ENCODE measurements at regions not wholly inside any gene's neighbourhood (a gene's known extent, or its start where the extent isn't known, plus 50 kb on each side); places are given as distances from the start of the nearest gene placed in this dataset.

DNA sequence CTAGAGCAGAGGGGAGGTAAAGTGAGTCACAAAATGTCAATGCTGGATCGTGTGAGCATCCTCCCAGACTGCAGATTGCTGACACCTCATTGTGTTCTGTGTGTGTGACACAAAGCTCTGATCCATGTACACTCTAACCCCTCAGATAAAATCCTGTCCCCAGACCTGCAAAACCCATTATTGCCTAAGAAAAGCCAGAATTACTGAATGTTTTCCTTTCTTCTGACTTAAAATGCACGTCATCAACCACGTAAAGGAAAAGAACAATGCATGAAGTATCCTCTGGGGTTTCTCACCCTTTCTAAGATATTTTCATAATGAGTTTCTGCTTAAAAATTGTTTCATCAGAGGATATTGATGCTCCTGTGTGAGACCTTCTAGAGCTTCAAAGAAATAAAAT, 218.0 kb upstream of the PREP start:
- no peaks in the 10 kb centered on the region for H3K27me3 ChIP-seq (ENCODE audit: low read depth)
- TF ChIP-seq, protein P1, sequence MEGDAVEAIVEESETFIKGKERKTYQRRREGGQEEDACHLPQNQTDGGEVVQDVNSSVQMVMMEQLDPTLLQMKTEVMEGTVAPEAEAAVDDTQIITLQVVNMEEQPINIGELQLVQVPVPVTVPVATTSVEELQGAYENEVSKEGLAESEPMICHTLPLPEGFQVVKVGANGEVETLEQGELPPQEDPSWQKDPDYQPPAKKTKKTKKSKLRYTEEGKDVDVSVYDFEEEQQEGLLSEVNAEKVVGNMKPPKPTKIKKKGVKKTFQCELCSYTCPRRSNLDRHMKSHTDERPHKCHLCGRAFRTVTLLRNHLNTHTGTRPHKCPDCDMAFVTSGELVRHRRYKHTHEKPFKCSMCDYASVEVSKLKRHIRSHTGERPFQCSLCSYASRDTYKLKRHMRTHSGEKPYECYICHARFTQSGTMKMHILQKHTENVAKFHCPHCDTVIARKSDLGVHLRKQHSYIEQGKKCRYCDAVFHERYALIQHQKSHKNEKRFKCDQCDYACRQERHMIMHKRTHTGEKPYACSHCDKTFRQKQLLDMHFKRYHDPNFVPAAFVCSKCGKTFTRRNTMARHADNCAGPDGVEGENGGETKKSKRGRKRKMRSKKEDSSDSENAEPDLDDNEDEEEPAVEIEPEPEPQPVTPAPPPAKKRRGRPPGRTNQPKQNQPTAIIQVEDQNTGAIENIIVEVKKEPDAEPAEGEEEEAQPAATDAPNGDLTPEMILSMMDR (IDR thresholded peaks at IDR 0.05; ENCODE audit: borderline replicate concordance) = no peak
- H3K9me3 ChIP-seq (replicated peaks) = no peaks in the 10 kb centered on the region

DNA sequence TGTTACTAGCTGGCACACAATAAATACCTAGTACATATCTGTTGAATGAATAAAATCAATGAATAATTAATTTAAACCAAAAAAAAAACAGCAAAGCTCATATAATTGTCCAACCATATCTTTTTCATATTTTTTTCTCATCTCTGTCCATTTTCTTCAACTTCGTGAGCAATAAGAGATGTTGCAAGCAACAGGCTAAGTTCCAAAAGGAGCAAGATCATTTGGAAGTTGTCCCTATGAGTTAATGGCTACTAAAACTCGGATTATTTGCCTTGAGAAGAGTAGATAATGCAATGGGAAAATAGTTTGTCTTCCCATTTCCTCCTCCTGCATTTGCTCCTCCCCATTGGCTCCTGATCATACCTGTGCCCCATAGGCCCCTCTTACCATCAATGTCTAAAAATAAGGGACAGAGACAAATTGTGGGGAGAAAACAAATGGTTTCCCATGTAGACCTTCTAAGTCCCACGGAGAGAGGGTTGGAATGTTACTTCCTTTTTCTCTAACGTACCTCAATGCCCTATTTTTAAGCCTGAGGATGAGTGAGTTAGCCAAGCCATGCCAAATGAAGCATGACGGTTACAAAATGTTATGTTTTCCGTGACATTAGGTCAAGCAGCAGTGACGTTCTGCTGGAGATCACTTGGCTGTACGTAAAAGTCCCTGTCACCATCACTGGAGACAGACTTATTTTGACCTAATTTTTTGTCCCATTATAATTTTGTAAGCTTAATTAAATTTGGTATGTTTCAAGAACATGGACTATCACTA, 217.3 kb upstream of the PREP start:
- Histone ChIP-seq H3K36me3 (no peaks in the 10 kb centered on the region), H3K27ac (replicated peaks) (no peak overlapping the region), H3K9me3 (replicated peaks) (no peaks in the 10 kb centered on the region), H3K27me3 (ENCODE audit: low read depth) (no peaks in the 10 kb centered on the region), H3K4me1 (no peaks in the 10 kb centered on the region), H3K4me3 (no peak overlapping the region)
- no peak for DNase-seq
- TF ChIP-seq, protein P1 (IDR thresholded peaks at IDR 0.05; ENCODE audit: borderline replicate concordance) = no peak
- intact Hi-C loops (cut with micrococcal nuclease) = no loop called here

More for the DNA sequence above, 218.0 kb upstream of the PREP start:
- H3K27ac ChIP-seq (replicated peaks) = no peak overlapping the region
- no peaks in the 10 kb centered on the region for H3K36me3 ChIP-seq
- no peak overlapping the region for H3K4me3 ChIP-seq
- H3K4me1 ChIP-seq = no peaks in the 10 kb centered on the region
- intact Hi-C loops (cut with micrococcal nuclease) = no loop called here
- no peak for DNase-seq

DNA sequence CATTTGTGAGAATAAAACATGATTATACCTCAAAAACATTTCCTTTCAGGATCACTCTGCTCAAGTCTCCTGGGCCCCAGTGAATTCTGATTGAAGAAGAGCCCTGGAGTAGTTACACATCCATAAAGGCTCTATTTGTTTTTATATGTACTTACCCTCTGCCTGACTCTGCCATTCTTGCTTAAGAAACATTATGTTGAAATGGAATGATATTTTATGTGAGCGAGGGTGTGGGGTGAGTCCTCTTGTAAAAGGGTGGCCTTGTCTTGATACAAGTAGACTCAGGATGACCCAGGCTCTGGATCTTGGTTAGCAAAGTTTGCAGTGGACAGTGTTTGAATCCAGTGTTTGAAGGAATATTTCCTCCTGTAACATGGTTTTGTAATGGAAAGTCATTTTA, 215.4 kb upstream of the PREP start:
- DNase-seq = no peak
- Histone ChIP-seq H3K4me3 (no peak overlapping the region), H3K27me3 (ENCODE audit: low read depth) (no peaks in the 10 kb centered on the region), H3K36me3 (no peaks in the 10 kb centered on the region), H3K4me1 (no peaks in the 10 kb centered on the region), H3K9me3 (replicated peaks) (no peaks in the 10 kb centered on the region), H3K27ac (replicated peaks) (no peak overlapping the region)
- intact Hi-C loops (cut with micrococcal nuclease) = no loop called here
- TF ChIP-seq, protein P1 (IDR thresholded peaks at IDR 0.05; ENCODE audit: borderline replicate concordance) = no peak

DNA sequence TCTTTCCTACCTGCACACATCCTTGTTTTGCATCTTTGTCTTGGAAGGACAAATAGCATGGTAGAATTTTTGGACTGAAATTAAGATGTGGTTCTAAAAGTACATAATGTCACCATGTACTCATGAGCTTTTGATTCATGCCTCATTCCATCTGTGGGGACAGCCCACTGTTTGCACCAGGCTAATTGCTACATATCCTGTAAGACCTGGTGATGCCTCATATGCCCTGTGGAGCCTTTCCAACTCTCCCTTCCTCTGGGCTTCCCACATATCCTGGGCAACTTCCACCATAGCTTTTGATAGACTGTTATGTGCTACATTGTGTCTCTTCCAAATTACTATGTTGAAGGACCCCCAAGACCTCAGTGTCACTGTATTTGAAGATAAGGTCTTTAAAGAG, 213.6 kb upstream of the PREP start:
- Histone ChIP-seq H3K27me3 (ENCODE audit: low read depth) (no peaks in the 10 kb centered on the region), H3K27ac (replicated peaks) (no peak overlapping the region), H3K4me1 (no peaks in the 10 kb centered on the region), H3K36me3 (no peaks in the 10 kb centered on the region), H3K4me3 (no peak overlapping the region), H3K9me3 (replicated peaks) (no peaks in the 10 kb centered on the region)
- intact Hi-C loops (cut with micrococcal nuclease) = no loop called here
- TF ChIP-seq, protein P1 (IDR thresholded peaks at IDR 0.05; ENCODE audit: borderline replicate concordance) = no peak
- DNase-seq = no peak

DNA sequence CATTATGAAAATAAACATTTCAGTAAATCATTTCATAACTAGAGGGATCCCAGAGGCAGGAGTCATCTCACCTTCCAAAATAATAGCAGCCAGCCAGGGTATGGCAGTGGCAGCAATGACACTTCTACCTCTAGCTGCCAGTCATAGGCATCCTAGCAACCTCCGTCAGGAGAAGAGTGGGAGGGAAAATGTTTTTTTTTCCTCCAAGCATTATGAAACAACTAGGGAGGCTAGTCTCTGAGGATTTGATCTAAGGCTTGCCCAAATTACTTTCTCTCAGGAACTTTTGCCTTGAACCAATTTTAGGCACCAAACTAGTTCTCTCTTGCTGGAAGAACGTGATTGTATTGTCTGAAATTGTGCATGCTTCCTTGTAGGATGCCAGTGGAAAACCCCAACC, 208.7 kb upstream of the PREP start:
- Histone ChIP-seq H3K4me3 (no peak overlapping the region), H3K27me3 (ENCODE audit: low read depth) (no peaks in the 10 kb centered on the region), H3K27ac (replicated peaks) (no peak overlapping the region), H3K36me3 (no peaks in the 10 kb centered on the region), H3K4me1 (peaks cover 17% of the 10 kb centered on the region), H3K9me3 (replicated peaks) (no peaks in the 10 kb centered on the region)
- intact Hi-C loops (cut with micrococcal nuclease) = no loop called here
- no peak for DNase-seq
- TF ChIP-seq, protein P1 (IDR thresholded peaks at IDR 0.05; ENCODE audit: borderline replicate concordance) = no peak

All from left ventricle myocardium inferior (tissue), 1 donor.